Thyroid gland (tissue), 4 donors: ENCODE measurements at regions not wholly inside any gene's neighbourhood (a gene's known extent, or its start where the extent isn't known, plus 50 kb on each side); places are given as distances from the start of the nearest gene placed in this dataset.

Experiments
- DNase-seq, 2 donors: peaks; one replicate each; pipeline ENCODE4 v3.0.0-alpha.2; 2019
- H3K27ac ChIP-seq, 3 donors: fragments of 200-600 bp; sonication (generic); 1 replicate in 2 of 3; 2 replicates in 1 of 3; pipeline ENCODE4 v1.5.1; 2016 to 2019; ENCODE audit warnings: mild to moderate bottlenecking in 1 of 3, moderate library complexity in 1 of 3
- H3K27me3 ChIP-seq: fragments of 200-600 bp; sonication (generic); one replicate; pipeline ENCODE4 v1.5.1; 2019
- H3K36me3 ChIP-seq, 2 donors: fragments of 200-600 bp; sonication (generic); one replicate each; pipeline ENCODE4 v1.5.1; 2016 to 2019
- H3K4me1 ChIP-seq, 2 donors: fragments of 200-600 bp; sonication (generic); one replicate each; pipeline ENCODE4 v1.5.1; 2017 to 2019
- H3K4me3 ChIP-seq, 3 donors: fragments of 200-600 bp; sonication (generic); replicated peaks in 1 of 3; 1 replicate in 2 of 3; 2 replicates in 1 of 3; pipeline ENCODE4 v1.5.1; 2016; ENCODE audit warnings: mild to moderate bottlenecking in 1 of 3
- H3K9me3 ChIP-seq: fragments of 200-600 bp; sonication (generic); one replicate; pipeline ENCODE4 v1.5.1; 2017
- CTCF ChIP-seq, 6 experiments: fragments of 200-600 bp in 3 of 6; fragments of 450-650 bp in 3 of 6; sonication (generic) in 3 of 6; IDR thresholded peaks; one replicate each; pipeline ENCODE4 v1.5.1; 2016 to 2019; ENCODE audit warnings: antibody characterized with exemption in 6 of 6, mild to moderate bottlenecking in 2 of 6, inconsistent platforms in 1 of 6, moderate library complexity in 1 of 6
- POLR2A ChIP-seq, 2 donors: fragments of 450-650 bp; IDR thresholded peaks; one replicate each; pipeline ENCODE4 v1.6.1; 2017; ENCODE audit warnings: antibody characterized with exemption in 2 of 2, mild to moderate bottlenecking in 2 of 2, moderate library complexity in 1 of 2
- WGBS, 2 donors: methylation state at CpG; one replicate each; pipeline ENCODE4 v1.1.5; 2017; 5-methylcytosine and 5-hydroxymethylcytosine counted together
- intact Hi-C: fragments of 100-400 bp; cut with DNase I; formaldehyde crosslinking; loops from one replicate; pipeline ENCODE4 v1.15.1; 2023

DNA sequence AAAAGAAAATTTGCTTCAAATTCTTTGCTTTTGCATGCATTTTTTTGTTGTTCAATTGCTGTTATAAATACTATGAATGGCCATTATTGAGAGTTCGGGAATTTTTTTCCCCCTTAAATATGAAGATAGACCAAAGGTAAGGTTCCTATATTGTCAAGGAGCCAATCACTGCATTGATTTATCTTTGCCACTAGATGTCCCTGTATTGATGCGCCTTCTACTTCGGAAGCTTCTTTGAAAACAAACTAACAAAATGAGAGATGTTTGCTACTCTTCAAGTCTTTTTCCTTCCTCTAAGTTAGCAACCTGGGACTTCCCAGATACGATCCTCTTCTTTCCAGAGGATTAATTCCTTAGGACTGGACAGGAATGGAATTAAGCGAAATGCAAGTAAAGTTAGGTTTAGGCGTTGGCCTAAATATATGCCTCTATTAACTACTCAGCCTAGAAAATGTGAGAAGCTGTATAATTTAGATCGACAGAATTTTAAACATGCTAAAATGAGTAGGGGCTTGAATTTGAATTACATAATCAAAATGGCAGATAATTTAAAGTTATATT, 318.1 kb downstream of the AEBP2 start:
- peak in 5 of 6 experiments; percentile 16 to 64 (median 61) for TF ChIP-seq CTCF (IDR thresholded peaks at IDR 0.05)
- TF ChIP-seq POLR2A (IDR thresholded peaks at IDR 0.05), result no peak
- WGBS, 2 donors, result 50 to 51% methylated on average over 7 of the region's 7 CpGs
- no peaks in the 10 kb centered on the region for H3K9me3 ChIP-seq
- H3K4me3 ChIP-seq, result no peak overlapping the region
- H3K27me3 ChIP-seq, result no peaks in the 10 kb centered on the region
- no peak for DNase-seq
- H3K36me3 ChIP-seq, result no peaks in the 10 kb centered on the region
- no peaks in the 10 kb centered on the region for H3K4me1 ChIP-seq
- no peak overlapping the region for H3K27ac ChIP-seq
- intact Hi-C loops, result no loop called here

GRCh38 chr12:19759227-19759626, 319.9 kb downstream of the AEBP2 start:
- Histone ChIP-seq H3K27ac (no peak overlapping the region), H3K4me1 (no peaks in the 10 kb centered on the region), H3K36me3 (no peaks in the 10 kb centered on the region), H3K27me3 (no peaks in the 10 kb centered on the region), H3K4me3 (no peak overlapping the region), H3K9me3 (no peaks in the 10 kb centered on the region)
- intact Hi-C loops, result no loop called here
- TF ChIP-seq CTCF (IDR thresholded peaks at IDR 0.05) (no peak), POLR2A (IDR thresholded peaks at IDR 0.05) (no peak)
- DNase-seq, result no peak

DNA sequence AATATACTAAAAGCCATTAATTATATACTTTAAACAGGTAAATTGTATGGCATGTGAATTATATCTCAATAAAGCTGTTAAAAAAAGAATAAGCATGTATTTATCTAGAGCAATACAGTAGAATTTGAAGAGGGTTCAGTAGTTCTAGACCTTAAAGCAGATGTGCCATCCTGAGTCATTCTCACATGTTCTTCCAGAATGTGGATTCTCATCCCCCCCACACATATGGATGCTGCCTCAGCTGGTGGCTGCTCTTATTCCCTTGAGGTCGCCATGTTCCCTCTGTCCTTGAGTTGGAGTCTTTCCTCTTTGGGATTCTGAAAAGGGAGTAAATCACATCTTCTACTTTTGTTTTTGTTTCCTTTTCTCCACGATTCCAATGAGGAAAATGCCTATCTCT, 321.3 kb downstream of the AEBP2 start:
- no peak for DNase-seq
- no peak overlapping the region for H3K27ac ChIP-seq
- no peaks in the 10 kb centered on the region for H3K36me3 ChIP-seq
- H3K4me3 ChIP-seq, result no peak overlapping the region
- H3K4me1 ChIP-seq, result no peaks in the 10 kb centered on the region
- TF ChIP-seq CTCF (IDR thresholded peaks at IDR 0.05), result no peak
- no peak for TF ChIP-seq POLR2A (IDR thresholded peaks at IDR 0.05)
- no peaks in the 10 kb centered on the region for H3K9me3 ChIP-seq
- 91 to 92% methylated on average over 2 of the region's 2 CpGs for WGBS, 2 donors
- H3K27me3 ChIP-seq, result no peaks in the 10 kb centered on the region
- intact Hi-C loops, result no loop called here

- Histone ChIP-seq H3K4me3 (no peak overlapping the region), H3K9me3 (no peaks in the 10 kb centered on the region), H3K4me1 (no peaks in the 10 kb centered on the region), H3K27ac (no peak overlapping the region), H3K27me3 (no peaks in the 10 kb centered on the region), H3K36me3 (no peaks in the 10 kb centered on the region)
- no peak for TF ChIP-seq POLR2A (IDR thresholded peaks at IDR 0.05)
- TF ChIP-seq CTCF (IDR thresholded peaks at IDR 0.05), result no peak
- WGBS, 2 donors, result 86 to 91% methylated on average over 1 of the region's 1 CpG
- intact Hi-C loops, result no loop called here
- no peak for DNase-seq
These were observed 322.2 kb downstream of the AEBP2 start for GRCh38 chr12:19761463-19761862.

- TF ChIP-seq POLR2A (IDR thresholded peaks at IDR 0.05), result no peak
- TF ChIP-seq CTCF (IDR thresholded peaks at IDR 0.05), result no peak
- WGBS, 2 donors, result 88 to 100% methylated on average over 1 of the region's 1 CpG
- no peaks in the 10 kb centered on the region for H3K27me3 ChIP-seq
These were observed 324.2 kb downstream of the AEBP2 start for GRCh38 chr12:19763488-19763887.

More at GRCh38 chr12:19763488-19763887, 324.2 kb downstream of the AEBP2 start:
- Histone ChIP-seq H3K27ac (no peak overlapping the region), H3K4me1 (no peaks in the 10 kb centered on the region), H3K9me3 (no peaks in the 10 kb centered on the region), H3K4me3 (no peak overlapping the region), H3K36me3 (no peaks in the 10 kb centered on the region)
- intact Hi-C loops, result no loop called here
- no peak for DNase-seq
